HG03108 (cell line): ENCODE measurements at regions not wholly inside any gene's neighbourhood (a gene's known extent, or its start where the extent isn't known, plus 50 kb on each side); places are given as distances from the start of the nearest gene placed in this dataset.

ENCODE experiments used
- ATAC-seq: cut with Tn5 transposase; IDR thresholded peaks from one replicate; pipeline ENCODE4 v1.9.1; 2021; ENCODE audit warnings: moderate library complexity; ENCODE audit not compliant: unreplicated experiment

DNA sequence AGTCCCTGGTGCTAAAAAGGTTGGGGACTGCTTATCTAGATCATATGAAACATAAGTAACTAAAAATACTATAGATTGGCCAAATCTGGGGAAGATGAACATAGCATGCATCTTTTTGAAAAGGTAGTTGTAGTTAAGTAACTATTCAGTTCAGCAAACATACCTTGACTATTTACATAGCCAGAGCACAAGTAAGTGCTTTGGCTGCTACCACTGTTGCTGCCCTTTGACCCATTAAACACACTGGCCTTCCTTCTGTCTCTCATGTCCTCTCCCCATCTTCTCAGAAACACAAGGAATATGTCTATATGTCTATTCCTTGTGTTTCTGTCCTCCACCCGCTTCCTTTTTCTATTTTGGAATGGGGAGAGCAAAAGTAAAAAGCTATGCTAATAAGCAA is 87.9 kb upstream of the SPRY1 start:
- no peak for ATAC-seq

DNA sequence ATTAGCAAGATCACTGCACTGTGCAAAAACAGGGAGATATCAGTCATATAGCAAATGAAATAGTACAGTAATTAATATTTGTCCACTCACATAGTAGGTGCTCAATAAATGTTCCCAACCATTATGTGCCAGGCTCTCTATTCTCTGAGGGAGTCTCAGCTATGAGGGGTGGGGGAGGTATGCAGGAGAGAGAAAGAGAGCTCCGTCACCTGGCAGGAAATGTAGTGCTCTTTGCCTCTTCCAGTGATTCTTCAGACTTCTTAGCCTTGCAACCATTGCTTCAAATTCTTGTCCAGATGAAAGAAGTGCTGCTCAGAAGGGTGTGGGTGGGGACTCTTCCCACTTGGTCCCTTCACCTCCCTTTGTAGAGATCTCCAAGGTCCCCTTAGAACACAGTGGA is 84.5 kb upstream of the SPRY1 start:
- no peak for ATAC-seq

DNA sequence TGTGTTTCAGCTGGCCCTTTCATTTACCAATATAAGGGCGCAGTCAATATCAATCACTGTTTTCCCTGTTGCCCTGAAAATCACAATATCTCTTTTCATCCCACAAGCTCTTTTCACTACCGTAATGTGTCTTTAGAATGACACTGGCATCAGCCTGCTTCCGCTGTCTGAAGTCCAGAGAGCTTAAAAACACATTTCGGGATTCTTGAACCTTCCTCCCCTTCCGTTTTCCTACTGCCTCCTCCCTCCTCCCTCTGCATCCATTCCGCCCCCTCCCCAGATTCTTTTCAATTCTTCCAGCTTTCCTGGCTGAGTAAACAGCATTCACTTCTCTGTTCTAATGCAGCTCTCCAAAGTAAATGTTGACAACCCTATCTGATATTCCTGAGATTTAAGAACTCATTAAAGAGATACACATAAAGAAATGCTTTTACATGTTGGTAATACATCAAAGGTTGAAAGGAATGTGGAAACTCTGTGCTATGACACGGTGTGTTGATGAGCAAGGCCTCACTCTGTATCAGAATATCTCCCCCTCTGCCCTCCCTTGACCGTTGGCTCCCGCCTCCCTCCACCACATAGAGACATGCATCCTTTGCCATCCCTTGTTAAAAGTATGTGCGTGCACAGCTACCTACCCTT is 83.5 kb upstream of the SPRY1 start:
- no peak for ATAC-seq

DNA sequence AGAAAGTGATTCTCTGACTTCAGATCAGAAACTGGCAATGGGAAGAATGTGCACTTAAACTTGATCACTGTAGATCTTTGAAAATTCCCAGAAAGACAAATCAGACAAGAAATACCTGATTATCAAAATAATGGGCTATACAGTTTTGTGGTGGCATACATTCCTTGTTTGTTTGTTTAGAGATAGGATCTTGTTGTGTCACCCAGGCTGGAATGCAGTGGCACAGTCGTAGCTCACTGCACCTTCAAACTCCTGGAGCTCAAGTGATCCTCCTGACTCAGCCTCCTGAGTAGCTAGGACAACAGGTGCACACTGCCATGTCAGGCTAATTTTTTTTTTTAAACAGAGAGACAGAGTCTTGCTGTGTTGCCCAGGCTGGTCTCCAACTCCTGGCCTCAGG is 81.0 kb upstream of the SPRY1 start:
- ATAC-seq, result no peak

DNA sequence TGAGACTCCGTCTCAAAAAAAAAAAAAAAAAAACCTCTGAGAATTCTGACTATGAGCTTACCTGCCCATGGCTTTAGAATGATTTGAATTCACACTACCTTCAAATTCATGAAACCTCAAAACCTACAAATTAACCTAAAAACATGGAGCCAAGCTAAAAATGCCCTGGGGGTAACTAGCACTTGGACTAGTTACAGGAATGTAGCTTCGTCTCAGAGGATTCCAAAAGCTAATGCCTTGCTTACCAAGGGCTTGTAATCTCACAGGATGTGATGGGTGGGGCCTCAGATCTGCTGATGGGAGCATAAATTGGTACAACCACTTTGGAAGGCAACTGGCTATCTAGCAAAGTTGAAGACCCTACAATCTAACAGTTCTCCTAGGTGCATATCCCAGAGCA is 79.4 kb upstream of the SPRY1 start:
- ATAC-seq, result no peak

DNA sequence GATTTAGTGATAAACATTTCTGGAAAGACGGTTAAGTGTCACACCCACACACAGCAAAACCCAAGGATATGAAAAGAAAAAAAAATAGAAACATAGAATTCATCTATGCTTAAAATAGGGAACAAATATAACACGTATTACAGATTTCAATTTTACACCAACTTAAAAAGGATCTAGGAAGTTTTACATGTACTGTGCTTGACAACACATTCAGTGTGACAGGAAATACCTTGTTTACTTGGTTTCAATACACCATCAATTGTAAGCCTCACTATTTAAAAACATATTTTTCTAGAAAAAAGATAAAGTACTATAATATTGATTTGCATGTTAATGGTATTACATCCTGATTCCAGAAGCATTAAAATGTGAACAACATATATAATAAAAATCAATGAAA is 77.0 kb upstream of the SPRY1 start:
- ATAC-seq, result no peak

DNA sequence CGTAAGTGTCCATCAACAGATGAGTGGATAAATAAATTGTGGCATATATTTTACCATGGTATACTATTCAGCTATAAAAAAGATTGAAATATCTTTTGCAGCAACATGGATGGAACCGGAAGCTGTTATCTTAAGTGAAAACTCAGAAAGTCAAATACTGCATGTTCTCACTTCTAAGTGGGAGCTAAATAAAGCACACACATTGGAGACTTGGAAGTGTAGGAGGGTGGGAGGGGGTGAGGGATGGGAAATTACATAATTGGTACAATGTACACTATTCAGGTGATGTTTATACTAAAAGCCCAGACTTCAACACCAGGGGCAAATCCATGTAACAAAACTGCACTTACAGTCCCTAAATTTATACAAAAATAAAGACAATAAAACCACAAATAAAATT is 72.6 kb upstream of the SPRY1 start:
- no peak for ATAC-seq

DNA sequence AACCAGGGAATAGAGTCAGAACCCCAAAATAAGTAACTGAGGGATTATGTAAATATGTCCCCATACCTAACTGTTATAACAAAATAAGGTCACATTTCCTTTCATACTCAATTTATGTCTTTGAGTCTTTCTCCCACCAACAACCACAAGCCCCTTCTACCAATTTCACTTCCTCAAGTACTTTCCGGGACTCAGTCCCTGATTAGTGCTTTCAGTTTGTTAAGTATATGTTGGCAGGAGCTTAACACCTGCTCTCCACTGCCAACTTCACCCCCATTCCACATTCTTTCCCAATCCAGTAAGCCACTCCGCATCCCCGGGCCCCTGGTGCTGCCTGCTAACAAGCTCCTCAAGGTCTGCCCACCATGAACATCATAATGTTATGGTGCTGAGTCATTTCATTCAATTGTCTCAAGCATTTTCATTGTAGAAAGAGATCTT is 71.3 kb upstream of the SPRY1 start:
- peak; percentile 96 for ATAC-seq

DNA sequence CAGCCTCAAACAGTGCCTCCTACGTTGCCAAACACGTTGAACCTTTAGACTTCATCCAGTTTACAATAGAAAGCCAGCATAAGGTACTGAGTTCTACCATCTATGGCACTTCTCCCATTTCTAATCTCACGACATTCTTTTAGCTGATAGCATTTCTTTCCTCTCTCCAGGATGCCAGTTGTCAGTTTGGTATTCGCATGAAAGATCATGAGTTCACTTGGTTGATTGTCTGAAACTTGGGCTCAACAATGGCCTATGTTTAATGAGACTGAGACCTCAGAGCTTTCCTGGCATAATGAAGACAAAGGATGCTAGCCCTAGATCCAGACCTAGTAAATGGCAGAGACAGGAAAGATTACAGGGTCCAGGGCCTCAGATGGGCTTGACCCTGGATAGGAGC is 69.2 kb upstream of the SPRY1 start:
- no peak for ATAC-seq

DNA sequence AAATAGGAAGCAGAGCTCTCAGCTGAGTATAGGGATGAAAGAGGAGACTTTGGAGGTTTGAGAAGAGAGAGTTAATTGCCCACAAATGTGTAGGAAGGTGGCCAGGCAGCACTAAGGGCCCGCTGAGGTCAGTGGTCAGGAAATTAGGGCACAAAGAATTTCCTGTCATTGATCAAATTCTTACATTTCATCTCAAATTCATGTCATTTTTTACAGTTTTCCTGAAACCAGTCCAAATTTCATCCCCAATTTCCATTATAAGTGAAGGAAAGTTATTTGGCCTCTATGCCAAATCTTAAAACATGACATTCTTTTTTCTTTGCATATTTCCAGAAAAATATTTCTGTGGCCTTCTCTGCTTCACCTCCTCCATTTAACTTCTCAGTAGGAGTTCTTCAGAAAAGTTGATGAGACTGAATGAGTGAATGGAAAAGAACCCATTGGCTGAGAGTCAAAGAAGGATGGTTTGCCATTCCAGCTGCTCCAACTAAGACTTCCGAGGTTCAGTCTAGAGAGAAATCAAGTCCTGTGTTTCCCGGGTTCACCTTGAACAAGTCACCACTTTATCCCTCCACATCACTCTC is 68.7 kb upstream of the SPRY1 start:
- ATAC-seq, result no peak

DNA sequence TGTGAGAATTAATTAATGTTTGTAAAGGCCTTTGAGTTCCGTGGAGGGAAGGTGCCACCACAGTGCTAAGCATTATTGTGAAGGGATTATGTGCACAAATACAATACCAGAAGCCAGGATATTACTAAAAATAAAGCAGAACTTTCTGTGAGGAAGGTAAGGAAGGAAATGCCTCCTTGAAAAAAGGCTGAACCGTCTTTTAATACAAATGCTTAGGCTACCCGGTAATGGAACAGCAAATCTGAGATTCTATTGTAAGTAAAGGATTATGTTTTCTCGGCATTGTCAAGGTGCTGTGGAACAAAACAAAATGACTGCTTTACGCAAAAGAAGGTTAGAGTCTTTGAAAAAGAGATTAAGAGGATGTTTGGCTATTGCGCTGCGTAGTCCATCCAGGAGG is 57.9 kb upstream of the SPRY1 start:
- no peak for ATAC-seq

DNA sequence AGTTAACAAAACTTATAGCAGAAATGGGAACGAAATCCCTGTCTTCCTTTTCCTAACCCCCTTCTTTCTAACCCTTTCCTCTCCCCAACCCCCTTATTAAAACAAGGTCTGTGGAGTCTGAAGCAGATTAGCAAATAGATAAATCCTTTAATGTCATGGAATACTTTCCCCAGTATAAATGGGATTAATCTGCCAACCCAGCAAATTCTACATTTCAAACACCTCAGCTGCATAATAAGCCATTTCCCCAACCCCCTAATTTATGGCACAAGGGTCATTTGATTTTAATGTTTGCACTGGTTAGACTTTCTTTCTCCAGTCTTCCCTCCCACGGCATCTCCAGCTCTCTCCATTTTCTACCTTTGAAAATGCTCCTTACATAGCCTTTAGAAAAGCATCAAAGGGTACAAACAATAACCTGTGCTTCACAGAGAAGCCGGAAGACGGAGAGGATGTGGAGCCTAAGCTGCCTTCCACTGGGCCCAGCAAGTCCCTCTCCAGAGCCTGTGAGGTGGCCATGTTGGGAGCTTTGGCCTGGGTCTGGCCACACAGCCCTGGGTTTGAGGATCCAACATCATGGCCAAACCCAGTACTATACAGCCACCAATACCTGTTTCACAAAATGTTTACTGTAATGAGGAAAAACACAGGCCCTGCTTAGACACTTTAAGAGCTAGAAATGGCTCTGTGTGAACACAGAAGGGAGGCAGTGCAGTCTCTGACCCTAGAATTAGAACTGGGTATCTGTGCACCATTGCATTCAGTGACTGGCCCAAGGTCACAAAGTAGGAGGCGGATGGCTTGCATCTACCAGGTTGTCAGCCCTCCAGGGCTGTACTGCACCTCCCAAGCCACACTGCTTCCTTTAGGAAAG is 56.9 kb upstream of the SPRY1 start:
- no peak for ATAC-seq

DNA sequence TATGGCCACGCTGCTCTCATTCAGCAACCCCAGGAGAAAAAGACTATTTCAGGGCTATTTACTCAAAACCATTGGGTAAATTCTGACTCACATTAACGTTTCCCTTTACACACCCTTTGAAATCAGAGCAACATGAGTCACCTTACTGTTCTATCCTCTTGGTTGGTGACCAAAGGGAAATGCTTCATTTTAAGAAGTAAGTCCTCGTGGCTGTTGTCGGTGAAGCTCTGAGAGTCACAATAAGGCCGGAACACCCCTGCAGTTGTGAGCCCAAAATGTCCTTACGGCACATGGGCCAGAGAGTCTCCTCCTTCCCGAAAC is 56.3 kb upstream of the SPRY1 start:
- ATAC-seq, result no peak

DNA sequence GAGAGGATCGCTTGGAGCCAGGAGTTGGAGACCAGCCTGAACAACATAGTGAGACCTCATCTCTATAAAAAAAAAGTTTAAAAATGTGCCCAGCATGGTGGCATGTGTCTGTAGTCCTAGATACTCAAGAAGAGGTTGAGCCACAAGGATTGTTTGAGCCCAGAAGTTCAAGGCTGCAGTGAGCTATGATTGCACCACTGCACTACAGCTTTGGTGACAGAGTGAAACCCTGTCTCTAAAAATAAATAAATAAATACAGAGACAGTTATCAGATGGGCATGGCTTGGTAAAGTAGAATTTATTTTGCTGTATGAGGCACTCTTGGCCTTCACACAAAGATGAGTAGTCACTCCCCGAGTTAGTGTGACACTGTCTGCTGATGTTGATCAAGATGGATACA is 54.1 kb upstream of the SPRY1 start:
- ATAC-seq, result no peak

DNA sequence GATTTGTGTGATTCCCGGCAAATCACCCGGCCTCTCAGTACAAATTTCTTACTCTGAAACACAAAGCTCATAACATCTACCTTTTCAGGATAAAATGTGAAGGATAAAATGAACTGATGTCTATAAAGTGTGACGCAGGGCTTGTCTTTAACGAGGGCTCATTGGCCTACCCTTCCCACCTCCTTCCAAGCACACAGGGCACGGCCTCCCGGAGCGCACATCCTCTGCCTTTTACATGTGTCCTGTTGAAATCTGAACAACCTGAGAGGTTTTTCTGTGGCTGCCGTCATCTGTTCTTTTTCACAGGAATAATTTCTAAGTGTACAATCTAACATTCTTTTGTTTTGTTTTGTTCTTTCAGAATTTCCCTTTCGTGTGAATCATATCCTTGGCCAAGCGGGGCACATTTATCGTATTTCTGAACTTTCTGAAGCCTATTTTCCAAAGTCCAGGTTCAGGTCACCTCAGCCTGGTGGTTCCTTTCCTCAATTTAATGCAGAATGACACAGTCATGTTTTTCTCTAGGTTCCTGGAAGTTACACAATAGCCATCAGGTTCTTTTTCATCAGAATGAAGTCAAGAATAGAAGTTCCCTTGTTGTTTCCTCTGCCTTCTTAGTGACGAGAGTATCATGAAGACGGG is 53.1 kb upstream of the SPRY1 start:
- no peak for ATAC-seq

DNA sequence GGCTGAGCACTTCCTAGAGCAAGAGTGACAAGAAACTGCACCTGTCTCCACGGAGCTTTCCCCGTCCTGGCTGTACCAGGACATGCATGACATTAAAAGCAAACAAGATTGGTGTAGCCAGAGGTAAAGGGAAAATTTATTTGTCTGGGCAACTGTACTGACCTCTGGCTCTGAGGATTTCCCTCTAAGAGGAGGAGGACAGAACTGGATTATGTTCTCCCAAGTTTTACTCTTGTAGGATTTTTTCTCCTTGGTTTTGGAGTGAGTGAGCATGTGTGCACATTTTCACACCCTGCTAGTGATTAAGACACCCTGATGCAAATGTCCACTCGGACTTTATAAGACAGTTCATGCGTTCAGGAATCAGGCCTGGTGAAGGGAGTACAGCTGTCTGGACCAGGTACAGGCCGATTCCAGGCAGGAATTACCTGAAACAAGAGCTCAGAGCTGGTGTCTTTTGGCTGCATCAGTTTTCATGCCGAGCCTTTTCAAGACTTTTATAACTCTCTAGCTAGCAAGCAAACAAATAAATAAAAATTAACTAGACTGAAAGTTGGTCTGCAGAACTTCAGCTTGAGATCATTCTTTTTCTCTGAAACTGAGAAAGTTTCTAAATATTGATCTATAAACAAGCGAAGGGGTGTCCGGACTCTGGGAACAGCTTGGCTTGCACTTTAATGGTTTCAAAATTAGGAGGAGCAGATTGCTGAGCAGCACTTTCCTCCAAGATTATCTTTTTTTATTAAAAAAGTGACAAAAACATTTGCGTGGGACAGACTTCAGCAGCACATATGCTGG is 51.3 kb upstream of the SPRY1 start:
- ATAC-seq, result no peak

DNA sequence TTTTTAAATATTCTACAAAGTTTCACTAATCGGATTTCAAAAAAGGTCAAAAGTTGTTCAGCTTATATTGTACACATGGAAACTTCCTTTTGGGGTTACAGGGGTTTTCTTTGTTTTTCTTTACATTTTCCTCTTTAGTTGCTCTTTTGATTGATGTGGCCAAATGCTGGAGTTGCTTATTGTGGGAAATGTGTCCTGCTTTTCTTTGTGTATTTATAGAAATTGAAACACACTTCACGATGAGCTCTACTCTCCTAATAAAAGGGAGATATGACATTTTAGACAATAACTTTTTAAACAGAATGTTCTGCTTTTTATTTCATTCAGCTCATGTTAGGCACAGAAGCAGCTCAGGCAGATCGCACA is 50.7 kb upstream of the SPRY1 start:
- ATAC-seq, result no peak

DNA sequence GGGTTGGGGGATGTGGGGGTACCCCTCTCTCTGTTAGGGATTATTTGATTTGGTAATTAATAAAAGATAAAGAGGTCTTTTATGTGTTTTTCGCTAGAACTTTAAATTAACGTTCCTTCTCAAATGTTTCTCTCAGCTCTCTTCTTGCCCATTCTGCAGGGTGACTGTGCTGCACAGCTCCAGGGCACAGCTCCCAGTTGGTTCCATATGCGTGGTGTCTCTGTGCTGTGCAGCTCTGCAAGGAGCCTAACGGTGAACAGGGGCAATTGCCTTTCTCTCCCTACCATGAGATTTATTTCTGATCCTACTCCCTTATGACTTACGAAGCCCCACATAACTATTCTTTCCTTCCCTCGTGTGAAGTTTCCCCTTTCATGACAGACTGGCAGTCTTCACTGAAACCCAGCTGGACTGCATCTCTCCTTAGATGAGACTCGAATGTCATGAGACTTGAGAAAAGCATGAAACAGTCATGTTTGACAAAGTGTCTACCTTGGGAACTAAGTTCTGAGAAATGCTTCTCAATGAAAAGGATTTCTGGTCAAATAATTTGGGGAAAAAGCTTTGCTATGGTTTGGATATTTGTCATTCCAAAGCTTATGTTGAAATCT is 50.2 kb upstream of the SPRY1 start:
- ATAC-seq, result no peak
